NB4 (cell line): ENCODE measurements at regions not wholly inside any gene's neighbourhood (a gene's known extent, or its start where the extent isn't known, plus 50 kb on each side); places are given as distances from the start of the nearest gene placed in this dataset.
A peak's percentile ranks its signal among the peaks of the same experiment; 100 is the strongest.

Experiments
- DNase-seq: peaks from one replicate; pipeline ENCODE4 v3.0.0; 2010; ENCODE audit warnings: low read depth
- H3K4me3 ChIP-seq: one replicate; pipeline ENCODE4 v1.5.1; 2011; ENCODE audit warnings: mild to moderate bottlenecking, low read depth, low read length, moderate library complexity
- CTCF ChIP-seq: IDR thresholded peaks from one replicate; pipeline ENCODE4 v1.5.1; 2012; ENCODE audit warnings: low read depth, low read length
- MAX ChIP-seq: IDR thresholded peaks from 2 replicates; pipeline ENCODE4 v1.6.1; 2011; ENCODE audit warnings: low read depth, low read length
- MYC ChIP-seq: IDR thresholded peaks from 2 replicates; pipeline ENCODE4 v1.6.1; 2011; ENCODE audit warnings: low read depth, low read length
- POLR2A ChIP-seq: IDR thresholded peaks from 2 replicates; pipeline ENCODE4 v1.6.1; 2011; ENCODE audit warnings: mild to moderate bottlenecking; ENCODE audit not compliant: insufficient read length; ENCODE audit errors: extremely low read depth

- no peak for DNase-seq
- TF ChIP-seq MAX (no peak), POLR2A (no peak), CTCF (no peak), MYC (no peak)
- no peak overlapping the region for H3K4me3 ChIP-seq
These were observed 231.9 kb upstream of the SALL1 start for GRCh38 chr16:51382940-51383339.

GRCh38 chr16:51382211-51382610, 231.1 kb upstream of the SALL1 start:
- TF ChIP-seq MYC (no peak), MAX (no peak), CTCF (no peak), POLR2A (no peak)
- no peak overlapping the region for H3K4me3 ChIP-seq
- no peak for DNase-seq

- TF ChIP-seq MYC (no peak), POLR2A (no peak), CTCF (peak; percentile 16)
- no peak overlapping the region for H3K4me3 ChIP-seq
- no peak for DNase-seq
These were observed 225.0 kb upstream of the SALL1 start for GRCh38 chr16:51376080-51376479.

- TF ChIP-seq CTCF, result no peak
- TF ChIP-seq MAX, result no peak
- TF ChIP-seq MYC, result no peak
- TF ChIP-seq POLR2A, result no peak
- no peak overlapping the region for H3K4me3 ChIP-seq
- no peak for DNase-seq
These were observed 223.7 kb upstream of the SALL1 start for GRCh38 chr16:51374790-51375189.

- TF ChIP-seq POLR2A, result no peak
- no peak overlapping the region for H3K4me3 ChIP-seq
- no peak for DNase-seq
These were observed 223.3 kb upstream of the SALL1 start for GRCh38 chr16:51374346-51374745.

GRCh38 chr16:51365715-51366114, 214.6 kb upstream of the SALL1 start:
- no peak for TF ChIP-seq CTCF
- DNase-seq, result no peak
- H3K4me3 ChIP-seq, result no peak overlapping the region
